COLO668 (cell line): ENCODE measurements at regions not wholly inside any gene's neighbourhood (a gene's known extent, or its start where the extent isn't known, plus 50 kb on each side); places are given as distances from the start of the nearest gene placed in this dataset.
A peak's percentile ranks its signal among the peaks of the same experiment; 100 is the strongest.

ENCODE experiments used
- DNase-seq: peaks from one replicate; lab custom pipeline; 2025; ENCODE audit not compliant: unreplicated experiment; lab: John Stamatoyannopoulos, UW

GRCh38 chr7:106774768-106775551 lies 90.1 kb upstream of the PIK3CG start:
- no peak for DNase-seq

GRCh38 chr7:106775552-106775936 lies 89.5 kb upstream of the PIK3CG start:
- DNase-seq, result no peak

GRCh38 chr7:106775975-106776607 lies 89.0 kb upstream of the PIK3CG start:
- no peak for DNase-seq

- no peak for DNase-seq
Observed at GRCh38 chr7:106776618-106777347, 88.3 kb upstream of the PIK3CG start.

GRCh38 chr7:106777674-106778299 lies 87.3 kb upstream of the PIK3CG start:
- DNase-seq, result no peak

- no peak for DNase-seq
Observed at GRCh38 chr7:106778656-106779250, 86.3 kb upstream of the PIK3CG start.

- peak; percentile 26 for DNase-seq
Observed at GRCh38 chr7:106779877-106780276, 85.2 kb upstream of the PIK3CG start.

GRCh38 chr7:106781007-106781406 lies 84.1 kb upstream of the PIK3CG start:
- no peak for DNase-seq

GRCh38 chr7:106781828-106782544 lies 83.1 kb upstream of the PIK3CG start:
- DNase-seq, result no peak

GRCh38 chr7:106783286-106783685 lies 81.8 kb upstream of the PIK3CG start:
- no peak for DNase-seq

GRCh38 chr7:106788637-106789036 lies 76.4 kb upstream of the PIK3CG start:
- DNase-seq, result no peak

- no peak for DNase-seq
Observed at GRCh38 chr7:106791526-106791925, 73.6 kb upstream of the PIK3CG start.

GRCh38 chr7:106792233-106792926 lies 72.7 kb upstream of the PIK3CG start:
- no peak for DNase-seq

- peak; percentile 21 for DNase-seq
Observed at GRCh38 chr7:106793015-106793975, 71.8 kb upstream of the PIK3CG start.

- no peak for DNase-seq
Observed at GRCh38 chr7:106794276-106795083, 70.6 kb upstream of the PIK3CG start.

- DNase-seq, result no peak
Observed at GRCh38 chr7:106795084-106795876, 69.8 kb upstream of the PIK3CG start.

- DNase-seq, result no peak
Observed at GRCh38 chr7:106795877-106796231, 69.2 kb upstream of the PIK3CG start.
